COLO829 (cell line): ENCODE measurements at regions not wholly inside any gene's neighbourhood (a gene's known extent, or its start where the extent isn't known, plus 50 kb on each side); places are given as distances from the start of the nearest gene placed in this dataset.

Experiments used
- DNase-seq: peaks from one replicate; pipeline ENCODE4 v3.0.0; 2012; ENCODE audit warnings: low spot score

DNA sequence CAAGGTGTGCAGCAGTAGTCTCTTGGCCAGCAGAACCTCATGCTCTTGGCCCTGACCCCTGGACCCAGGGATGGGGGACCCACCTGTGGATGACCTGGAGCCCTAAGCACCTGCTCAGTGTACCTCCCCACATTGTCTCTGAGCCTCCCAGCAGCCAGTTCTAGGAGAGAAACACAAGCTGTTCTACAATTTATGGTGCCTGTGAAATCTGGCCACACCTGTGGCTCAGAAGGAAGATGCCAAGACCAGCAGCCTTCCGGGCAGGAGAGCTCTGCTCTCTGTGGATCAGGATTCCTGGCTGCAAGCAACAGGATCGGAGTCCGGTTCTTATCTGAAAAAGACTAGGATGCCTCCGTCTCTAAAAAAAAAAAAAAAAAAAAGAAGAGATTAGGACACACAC, 103.6 kb upstream of the ANO1 start:
- DNase-seq: no peak

- DNase-seq: no peak
These were observed 102.3 kb upstream of the ANO1 start for GRCh38 chr11:69975822-69976221.

- no peak for DNase-seq
These were observed 101.3 kb upstream of the ANO1 start for GRCh38 chr11:69976794-69977193.

GRCh38 chr11:69977951-69978350, 100.2 kb upstream of the ANO1 start:
- no peak for DNase-seq

DNA sequence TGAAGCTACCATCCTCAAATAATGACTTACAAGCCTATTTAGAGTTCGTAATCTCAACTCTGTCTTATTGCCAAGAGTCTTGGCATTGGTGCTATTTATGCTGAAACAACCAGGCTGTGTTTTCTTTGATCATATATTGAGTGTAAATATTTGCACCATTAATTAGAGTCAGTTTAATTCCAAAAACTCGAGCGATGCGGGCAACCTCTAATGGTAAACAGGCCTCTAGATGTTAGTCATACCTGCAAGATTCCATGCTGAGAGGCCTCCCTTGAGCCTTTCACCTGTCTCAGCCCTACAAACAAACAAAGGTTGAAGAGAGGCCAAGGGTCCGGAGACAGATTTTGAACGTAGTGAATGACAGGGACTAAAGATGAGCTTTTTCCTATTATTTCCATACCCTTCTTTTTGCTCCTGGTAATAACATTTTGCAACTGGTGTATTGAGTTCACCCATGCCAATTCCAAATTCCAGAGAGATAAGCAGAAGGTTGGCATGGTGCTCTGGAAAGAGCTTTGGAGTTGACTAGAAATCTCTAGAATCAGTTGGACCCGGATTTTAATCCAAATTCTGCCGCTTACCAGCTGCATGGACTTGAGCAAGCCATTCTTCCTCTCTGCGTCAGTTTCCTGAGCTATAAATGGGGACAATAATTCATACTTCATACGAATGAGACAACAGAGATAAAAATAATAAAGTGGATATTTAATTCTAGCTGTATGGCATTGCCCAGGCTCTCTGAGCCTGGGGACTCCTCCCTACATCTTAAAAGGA, 99.1 kb upstream of the ANO1 start:
- no peak for DNase-seq

GRCh38 chr11:69979632-69980031, 98.5 kb upstream of the ANO1 start:
- DNase-seq: no peak

DNA sequence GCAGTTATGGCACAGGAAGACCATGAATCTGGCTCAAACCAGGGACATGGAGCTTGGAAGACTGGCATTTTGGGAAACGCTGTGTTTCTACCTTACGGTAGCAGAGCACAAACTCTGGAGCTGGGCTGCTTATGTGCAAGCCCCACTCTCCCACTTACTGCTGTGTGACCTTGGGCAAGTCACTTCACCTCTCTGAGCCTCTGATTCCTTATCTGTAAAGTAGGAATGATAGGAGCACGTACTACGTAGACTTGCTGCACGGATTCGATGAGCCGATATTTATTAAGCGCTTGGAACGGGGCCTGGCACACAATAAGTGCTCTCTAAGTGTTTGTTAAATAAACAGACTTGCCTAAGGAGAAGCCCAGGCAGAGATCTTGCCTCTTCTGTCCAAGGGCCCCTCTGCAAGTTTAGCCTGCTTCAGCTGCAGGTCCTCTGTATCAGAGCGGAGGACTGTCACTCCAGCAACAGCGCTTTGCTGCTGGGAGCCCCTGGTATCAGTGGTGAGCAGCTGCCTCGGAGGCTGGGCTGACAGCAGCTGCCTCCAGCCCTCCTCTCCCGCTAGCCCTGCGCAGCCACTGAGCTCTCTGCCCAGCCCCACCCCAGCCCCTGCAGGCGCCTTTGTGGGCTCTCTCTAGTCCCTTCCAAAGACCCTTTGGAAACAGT, 96.9 kb upstream of the ANO1 start:
- no peak for DNase-seq

- no peak for DNase-seq
These were observed 95.2 kb upstream of the ANO1 start for GRCh38 chr11:69982690-69983570.

GRCh38 chr11:69983571-69983877, 94.6 kb upstream of the ANO1 start:
- DNase-seq: no peak

- no peak for DNase-seq
These were observed 94.1 kb upstream of the ANO1 start for GRCh38 chr11:69983897-69984438.

GRCh38 chr11:69984457-69985261, 93.5 kb upstream of the ANO1 start:
- no peak for DNase-seq

GRCh38 chr11:69985331-69985640, 92.8 kb upstream of the ANO1 start:
- DNase-seq: no peak

DNA sequence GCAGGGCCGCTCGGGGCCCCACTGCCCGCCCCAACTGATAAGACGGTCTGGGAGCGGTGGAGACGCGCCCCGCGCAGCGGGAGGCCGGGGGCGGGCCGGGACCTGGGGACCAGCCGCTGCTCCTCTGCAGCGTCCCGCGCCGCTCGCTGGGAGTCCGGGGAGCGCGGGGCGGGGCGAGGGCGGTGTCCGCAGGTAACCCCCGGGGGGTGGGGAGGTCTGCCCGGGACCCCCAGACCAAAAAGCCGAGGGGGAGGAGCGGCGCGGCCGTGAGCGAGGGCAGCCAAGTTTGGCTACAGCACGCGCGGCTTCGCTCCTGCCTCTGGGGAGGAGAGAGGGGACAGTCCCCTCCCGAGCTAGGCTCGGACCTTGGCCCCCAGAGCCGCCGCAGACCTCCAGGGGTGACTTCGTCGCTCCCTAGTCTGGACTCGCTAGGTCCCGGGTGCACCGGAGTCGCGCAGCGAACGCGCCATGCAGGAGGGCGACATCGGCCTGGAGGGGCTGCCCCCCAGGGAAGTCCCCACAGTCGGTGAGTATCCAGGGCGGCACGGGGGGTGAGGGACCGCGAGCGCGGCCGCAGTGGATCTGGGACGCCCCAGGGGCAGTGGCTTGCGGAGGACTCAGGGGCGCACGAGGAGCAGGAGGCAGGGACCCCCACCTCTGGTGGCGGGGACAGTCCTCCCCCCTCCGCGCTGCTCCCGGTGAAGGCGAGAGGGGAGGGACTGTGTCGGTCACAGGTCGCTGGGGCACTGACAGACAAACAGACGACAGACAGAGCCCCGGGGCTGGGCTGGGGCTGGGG, 92.3 kb upstream of the ANO1 start:
- DNase-seq: no peak

GRCh38 chr11:69986440-69986787, 91.7 kb upstream of the ANO1 start:
- DNase-seq: no peak

- DNase-seq: no peak
These were observed 91.3 kb upstream of the ANO1 start for GRCh38 chr11:69986830-69987229.

DNA sequence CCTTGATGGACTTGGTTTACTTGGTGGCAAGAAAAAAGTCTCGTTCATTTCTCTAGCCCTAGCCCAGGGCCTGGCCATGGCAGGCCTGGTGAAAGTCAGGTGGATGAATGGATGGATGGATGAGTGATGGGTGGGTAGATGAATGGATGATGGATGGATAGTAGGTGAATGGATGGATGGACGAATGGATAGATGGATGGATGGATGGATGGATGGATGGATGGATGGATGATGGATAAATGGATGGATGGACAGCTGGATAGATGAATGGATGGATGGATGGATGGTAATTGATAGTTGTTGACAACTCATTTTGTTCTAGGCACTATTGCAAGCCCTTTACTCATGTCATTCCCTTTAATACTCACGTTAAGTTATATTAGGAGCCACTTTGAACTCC, 86.1 kb upstream of the ANO1 start:
- DNase-seq: no peak

- no peak for DNase-seq
These were observed 85.0 kb upstream of the ANO1 start for GRCh38 chr11:69992943-69993694.

GRCh38 chr11:69994810-69995209, 83.3 kb upstream of the ANO1 start:
- no peak for DNase-seq

GRCh38 chr11:69995697-69996096, 82.4 kb upstream of the ANO1 start:
- DNase-seq: no peak

GRCh38 chr11:69996451-69996850, 81.7 kb upstream of the ANO1 start:
- no peak for DNase-seq

GRCh38 chr11:69997352-69997751, 80.8 kb upstream of the ANO1 start:
- DNase-seq: no peak
